ENCODE measurements at regions not wholly inside any gene's neighbourhood (a gene's known extent, or its start where the extent isn't known, plus 50 kb on each side); places are given as distances from the start of the nearest gene placed in this dataset.

DNA sequence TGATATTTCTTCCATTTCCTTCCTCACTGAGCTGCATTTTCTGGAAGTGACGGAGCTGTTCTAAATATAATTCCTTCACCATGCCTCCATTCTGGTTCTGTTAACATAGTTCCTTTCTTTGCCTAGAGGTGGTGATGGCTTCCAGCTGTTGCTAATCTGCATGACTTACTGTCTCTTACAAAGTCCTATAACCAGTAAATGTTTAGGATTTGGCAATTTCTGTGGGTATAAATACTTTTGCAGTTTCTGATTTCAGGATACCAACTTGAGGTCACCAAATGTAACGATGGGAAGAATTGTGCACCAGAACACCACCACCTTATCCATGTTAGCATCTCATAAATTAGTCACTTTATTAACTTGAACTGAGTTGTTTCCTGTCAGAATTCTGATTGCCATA lies 101.7 kb upstream of the FN1 start:
- CTCF ChIA-PET (ENCODE audit: low intra/inter-chr PET ratio): no interaction called here
- in situ Hi-C loops (cut with MboI): no loop called here
- ATAC-seq: no peak
- no peaks in the 10 kb centered on the region; a peak in 1 of 5 replicates for H3K4me1 ChIP-seq (replicated peaks in 1 of 2; ENCODE audit: control insufficient read depth in 2 of 2, insufficient read depth in 2 of 2, low read length in 2 of 2)
- H3K9me1 ChIP-seq (ENCODE audit: control insufficient read depth, insufficient read depth, low read length): no peaks in the 10 kb centered on the region
- H2AFZ ChIP-seq (ENCODE audit: low read depth, low read length): no peak overlapping the region
- no peak for DNase-seq (ENCODE audit: extremely low read depth in 1 of 4, low spot score in 3 of 4)
- no peaks in the 10 kb centered on the region for H3K79me2 ChIP-seq (ENCODE audit: control insufficient read depth, insufficient read depth, low read length)
- POLR2A ChIA-PET: no interaction called here
- H3K9ac ChIP-seq (ENCODE audit: insufficient read depth in 1 of 2, low read depth in 2 of 2, low read length in 2 of 2): no peak overlapping the region
- no peaks in the 10 kb centered on the region for H3K9me3 ChIP-seq (replicated peaks; ENCODE audit: control insufficient read depth, insufficient read depth, low read depth, low read length)
- no peaks in the 10 kb centered on the region for H3K36me3 ChIP-seq (ENCODE audit: control insufficient read depth, insufficient read depth, low read length)
- BruUV-seq (replicated peaks): no TSS peak
- no peaks in the 10 kb centered on the region for H3K27me3 ChIP-seq (ENCODE audit: control insufficient read depth in 2 of 2, insufficient read depth in 2 of 2, low read length in 2 of 2)
- intact Hi-C loops (cut with micrococcal nuclease): no loop called here
- no peak for FAIRE-seq
- TF ChIP-seq, protein P1, sequence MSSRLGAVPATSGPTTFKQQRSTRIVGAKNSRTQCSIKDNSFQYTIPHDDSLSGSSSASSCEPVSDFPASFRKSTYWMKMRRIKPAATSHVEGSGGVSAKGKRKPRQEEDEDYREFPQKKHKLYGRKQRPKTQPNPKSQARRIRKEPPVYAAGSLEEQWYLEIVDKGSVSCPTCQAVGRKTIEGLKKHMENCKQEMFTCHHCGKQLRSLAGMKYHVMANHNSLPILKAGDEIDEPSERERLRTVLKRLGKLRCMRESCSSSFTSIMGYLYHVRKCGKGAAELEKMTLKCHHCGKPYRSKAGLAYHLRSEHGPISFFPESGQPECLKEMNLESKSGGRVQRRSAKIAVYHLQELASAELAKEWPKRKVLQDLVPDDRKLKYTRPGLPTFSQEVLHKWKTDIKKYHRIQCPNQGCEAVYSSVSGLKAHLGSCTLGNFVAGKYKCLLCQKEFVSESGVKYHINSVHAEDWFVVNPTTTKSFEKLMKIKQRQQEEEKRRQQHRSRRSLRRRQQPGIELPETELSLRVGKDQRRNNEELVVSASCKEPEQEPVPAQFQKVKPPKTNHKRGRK (tag; IDR thresholded peaks at IDR 0.05): peak; percentile 43; the same call in 1 of the 2 replicates
- TF ChIP-seq CXXC5 (CRISPR knock-in tag; IDR thresholded peaks at IDR 0.05) (no peak), TGIF2 (CRISPR knock-in tag; IDR thresholded peaks at IDR 0.05) (no peak)
- TF ChIP-seq, protein P2, sequence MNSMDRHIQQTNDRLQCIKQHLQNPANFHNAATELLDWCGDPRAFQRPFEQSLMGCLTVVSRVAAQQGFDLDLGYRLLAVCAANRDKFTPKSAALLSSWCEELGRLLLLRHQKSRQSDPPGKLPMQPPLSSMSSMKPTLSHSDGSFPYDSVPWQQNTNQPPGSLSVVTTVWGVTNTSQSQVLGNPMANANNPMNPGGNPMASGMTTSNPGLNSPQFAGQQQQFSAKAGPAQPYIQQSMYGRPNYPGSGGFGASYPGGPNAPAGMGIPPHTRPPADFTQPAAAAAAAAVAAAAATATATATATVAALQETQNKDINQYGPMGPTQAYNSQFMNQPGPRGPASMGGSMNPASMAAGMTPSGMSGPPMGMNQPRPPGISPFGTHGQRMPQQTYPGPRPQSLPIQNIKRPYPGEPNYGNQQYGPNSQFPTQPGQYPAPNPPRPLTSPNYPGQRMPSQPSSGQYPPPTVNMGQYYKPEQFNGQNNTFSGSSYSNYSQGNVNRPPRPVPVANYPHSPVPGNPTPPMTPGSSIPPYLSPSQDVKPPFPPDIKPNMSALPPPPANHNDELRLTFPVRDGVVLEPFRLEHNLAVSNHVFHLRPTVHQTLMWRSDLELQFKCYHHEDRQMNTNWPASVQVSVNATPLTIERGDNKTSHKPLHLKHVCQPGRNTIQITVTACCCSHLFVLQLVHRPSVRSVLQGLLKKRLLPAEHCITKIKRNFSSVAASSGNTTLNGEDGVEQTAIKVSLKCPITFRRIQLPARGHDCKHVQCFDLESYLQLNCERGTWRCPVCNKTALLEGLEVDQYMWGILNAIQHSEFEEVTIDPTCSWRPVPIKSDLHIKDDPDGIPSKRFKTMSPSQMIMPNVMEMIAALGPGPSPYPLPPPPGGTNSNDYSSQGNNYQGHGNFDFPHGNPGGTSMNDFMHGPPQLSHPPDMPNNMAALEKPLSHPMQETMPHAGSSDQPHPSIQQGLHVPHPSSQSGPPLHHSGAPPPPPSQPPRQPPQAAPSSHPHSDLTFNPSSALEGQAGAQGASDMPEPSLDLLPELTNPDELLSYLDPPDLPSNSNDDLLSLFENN (IDR thresholded peaks at IDR 0.05; ENCODE audit: low read depth in 2 of 2, low read length in 2 of 2): no peak
- TF ChIP-seq, protein P3, sequence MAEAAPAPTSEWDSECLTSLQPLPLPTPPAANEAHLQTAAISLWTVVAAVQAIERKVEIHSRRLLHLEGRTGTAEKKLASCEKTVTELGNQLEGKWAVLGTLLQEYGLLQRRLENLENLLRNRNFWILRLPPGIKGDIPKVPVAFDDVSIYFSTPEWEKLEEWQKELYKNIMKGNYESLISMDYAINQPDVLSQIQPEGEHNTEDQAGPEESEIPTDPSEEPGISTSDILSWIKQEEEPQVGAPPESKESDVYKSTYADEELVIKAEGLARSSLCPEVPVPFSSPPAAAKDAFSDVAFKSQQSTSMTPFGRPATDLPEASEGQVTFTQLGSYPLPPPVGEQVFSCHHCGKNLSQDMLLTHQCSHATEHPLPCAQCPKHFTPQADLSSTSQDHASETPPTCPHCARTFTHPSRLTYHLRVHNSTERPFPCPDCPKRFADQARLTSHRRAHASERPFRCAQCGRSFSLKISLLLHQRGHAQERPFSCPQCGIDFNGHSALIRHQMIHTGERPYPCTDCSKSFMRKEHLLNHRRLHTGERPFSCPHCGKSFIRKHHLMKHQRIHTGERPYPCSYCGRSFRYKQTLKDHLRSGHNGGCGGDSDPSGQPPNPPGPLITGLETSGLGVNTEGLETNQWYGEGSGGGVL (CRISPR knock-in tag; IDR thresholded peaks at IDR 0.05): no peak
- no peak overlapping the region for H3K4me2 ChIP-seq (ENCODE audit: insufficient read depth, low read length)
- H4K20me1 ChIP-seq (replicated peaks; ENCODE audit: control insufficient read depth, insufficient read depth, low read length): no peaks in the 10 kb centered on the region
- no peak overlapping the region for H3K4me3 ChIP-seq
- H3K27ac ChIP-seq (ENCODE audit: extremely low read depth, low read depth, low read length): no peak overlapping the region
- WGBS (ENCODE audit: insufficient coverage, low coverage, missing lambda C conversion rate): 31% methylated on average over 2 of the region's 2 CpGs
